K562 (cell line): ENCODE measurements at regions not wholly inside any gene's neighbourhood (a gene's known extent, or its start where the extent isn't known, plus 50 kb on each side); places are given as distances from the start of the nearest gene placed in this dataset.

Experiments
- MAFG ChIP-seq: fragments of 450-650 bp; conservative IDR thresholded peaks from 2 replicates; pipeline ENCODE4 v1.6.1; 2016; ENCODE audit warnings: missing genetic modification characterization, missing compliant biosample characterization
- ZBTB40 ChIP-seq, 2 experiments: fragments of 450-650 bp in 1 of 2; sonication (generic) in 1 of 2; formaldehyde crosslinking in 1 of 2; IDR thresholded peaks; 2 replicates each; pipeline versions ENCODE4 v1.7.1 to v1.9.0; 2016 to 2022; ENCODE audit warnings: inconsistent platforms in 1 of 2, mild to moderate bottlenecking in 1 of 2, missing genetic modification reagents in 1 of 2

GRCh38 chr5:86735370-86735769 is 117.6 kb downstream of the COX7C start (continued):
- no peak for TF ChIP-seq MAFG (tag)
- TF ChIP-seq ZBTB40 (IDR thresholded peaks at IDR 0.05), result no peak
- no peak for TF ChIP-seq ZBTB40 (CRISPR knock-in tag; IDR thresholded peaks at IDR 0.05)
